ENCODE measurements at regions not wholly inside any gene's neighbourhood (a gene's known extent, or its start where the extent isn't known, plus 50 kb on each side); places are given as distances from the start of the nearest gene placed in this dataset.
"Not testable (repeated sequence)": the region's sequence is repeated elsewhere in the genome, so short reads cannot be mapped to it uniquely, and the experiment has no call there.

DNA sequence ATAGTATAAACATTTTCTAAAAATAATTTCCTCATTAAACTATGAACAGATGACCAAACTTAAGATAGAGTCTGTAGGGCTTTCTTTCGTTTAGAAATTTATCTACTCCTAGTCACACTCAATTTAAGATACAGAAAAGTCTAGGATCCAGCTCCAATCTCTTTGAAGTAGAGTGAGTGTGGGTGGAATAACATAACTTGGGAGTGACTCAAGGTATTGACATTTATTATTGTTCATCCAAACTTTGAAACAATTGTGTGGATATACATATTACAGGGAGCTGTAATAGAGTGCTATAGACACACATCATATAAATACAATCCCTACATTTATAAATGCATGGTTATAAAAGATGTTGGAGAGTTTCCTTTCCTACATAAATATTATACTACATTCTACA, 715.2 kb upstream of the MANEA start:
- no peak for ATAC-seq (ENCODE audit: insufficient read depth, low FRiP score)
- no peak for DNase-seq
- Histone ChIP-seq H3K27ac (ENCODE audit: low read depth in 1 of 2, low read length in 1 of 2) (no peak overlapping the region), H3K9ac (ENCODE audit: insufficient read depth in 1 of 2, low read length in 2 of 2) (no peak overlapping the region), H3K9me3 (ENCODE audit: control insufficient read depth in 4 of 4, insufficient read depth in 3 of 4, low read length in 3 of 4) (no peaks in the 10 kb centered on the region), H3K4me1 (ENCODE audit: control insufficient read depth in 5 of 5, insufficient read depth in 5 of 5, low read length in 5 of 5) (no peaks in the 10 kb centered on the region), H3K4me3 (no peak overlapping the region), H3K36me3 (ENCODE audit: control insufficient read depth in 4 of 4, insufficient read depth in 4 of 4, low read length in 4 of 4) (no peaks in the 10 kb centered on the region), H3K27me3 (ENCODE audit: control insufficient read depth in 3 of 3, insufficient read depth in 3 of 3, low read length in 2 of 3) (no peaks in the 10 kb centered on the region)
- TF ChIP-seq, protein P1, sequence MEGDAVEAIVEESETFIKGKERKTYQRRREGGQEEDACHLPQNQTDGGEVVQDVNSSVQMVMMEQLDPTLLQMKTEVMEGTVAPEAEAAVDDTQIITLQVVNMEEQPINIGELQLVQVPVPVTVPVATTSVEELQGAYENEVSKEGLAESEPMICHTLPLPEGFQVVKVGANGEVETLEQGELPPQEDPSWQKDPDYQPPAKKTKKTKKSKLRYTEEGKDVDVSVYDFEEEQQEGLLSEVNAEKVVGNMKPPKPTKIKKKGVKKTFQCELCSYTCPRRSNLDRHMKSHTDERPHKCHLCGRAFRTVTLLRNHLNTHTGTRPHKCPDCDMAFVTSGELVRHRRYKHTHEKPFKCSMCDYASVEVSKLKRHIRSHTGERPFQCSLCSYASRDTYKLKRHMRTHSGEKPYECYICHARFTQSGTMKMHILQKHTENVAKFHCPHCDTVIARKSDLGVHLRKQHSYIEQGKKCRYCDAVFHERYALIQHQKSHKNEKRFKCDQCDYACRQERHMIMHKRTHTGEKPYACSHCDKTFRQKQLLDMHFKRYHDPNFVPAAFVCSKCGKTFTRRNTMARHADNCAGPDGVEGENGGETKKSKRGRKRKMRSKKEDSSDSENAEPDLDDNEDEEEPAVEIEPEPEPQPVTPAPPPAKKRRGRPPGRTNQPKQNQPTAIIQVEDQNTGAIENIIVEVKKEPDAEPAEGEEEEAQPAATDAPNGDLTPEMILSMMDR (IDR thresholded peaks at IDR 0.05; ENCODE audit: control extremely low read depth, extremely low read depth): no peak
- 45 to 57% methylated on average over 1 of the region's 1 CpG for WGBS, 2 donors

DNA sequence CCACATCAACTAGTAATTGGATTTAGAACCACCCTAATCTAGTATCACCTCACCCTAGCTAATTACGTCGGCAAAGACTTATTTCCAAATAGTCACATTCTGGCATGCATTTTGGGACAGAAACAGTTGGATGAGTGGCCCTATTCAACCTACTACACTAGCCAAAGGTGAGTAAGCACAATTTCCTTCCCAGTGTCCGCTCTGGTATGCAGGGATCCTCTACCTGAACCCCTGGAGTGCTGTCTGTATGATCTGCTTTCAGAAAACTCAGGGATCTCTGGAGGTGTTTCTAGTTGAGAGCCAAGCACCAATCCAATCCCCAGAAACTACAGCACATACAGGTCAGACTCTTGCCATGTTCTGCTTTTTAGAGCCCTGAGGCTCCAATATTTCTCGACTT, 717.4 kb upstream of the MANEA start:
- Histone ChIP-seq H3K4me1 (ENCODE audit: control insufficient read depth in 5 of 5, insufficient read depth in 5 of 5, low read length in 5 of 5) (no peaks in the 10 kb centered on the region), H3K9me3 (ENCODE audit: control insufficient read depth in 4 of 4, insufficient read depth in 3 of 4, low read length in 3 of 4) (no peaks in the 10 kb centered on the region), H3K27me3 (ENCODE audit: control insufficient read depth in 3 of 3, insufficient read depth in 3 of 3, low read length in 2 of 3) (no peaks in the 10 kb centered on the region), H3K27ac (ENCODE audit: low read depth in 1 of 2, low read length in 1 of 2) (no peak overlapping the region), H3K36me3 (ENCODE audit: control insufficient read depth in 4 of 4, insufficient read depth in 4 of 4, low read length in 4 of 4) (no peaks in the 10 kb centered on the region), H3K4me3 (no peak overlapping the region), H3K9ac (ENCODE audit: insufficient read depth in 1 of 2, low read length in 2 of 2) (no peak overlapping the region)
- DNase-seq: no peak
- ATAC-seq (ENCODE audit: insufficient read depth, low FRiP score): no peak
- WGBS, 2 donors: 81% methylated on average over 4 of the region's 4 CpGs
- TF ChIP-seq, protein P1 (IDR thresholded peaks at IDR 0.05; ENCODE audit: control extremely low read depth, extremely low read depth): no peak

DNA sequence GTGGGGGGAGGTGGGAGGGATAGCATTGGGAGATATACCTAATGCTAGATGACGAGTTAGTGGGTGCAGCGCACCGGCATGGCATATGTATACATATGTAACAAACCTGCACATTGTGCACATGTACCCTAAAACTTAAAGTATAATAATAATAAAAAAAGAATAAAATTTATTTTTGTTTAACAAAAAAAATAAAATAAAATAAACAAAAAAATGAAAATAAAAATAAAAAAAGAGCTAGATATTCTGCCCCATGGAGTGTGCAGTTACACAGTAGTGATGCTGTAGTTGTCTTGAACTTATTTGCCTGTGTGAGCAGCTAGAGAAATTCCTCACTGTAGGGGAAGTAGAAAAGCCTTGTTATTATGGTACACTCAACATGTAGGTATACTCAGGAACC, 720.3 kb upstream of the MANEA start:
- ATAC-seq (ENCODE audit: insufficient read depth, low FRiP score); H3K27me3 ChIP-seq (ENCODE audit: control insufficient read depth in 3 of 3, insufficient read depth in 3 of 3, low read length in 2 of 3); H3K4me1 ChIP-seq (ENCODE audit: control insufficient read depth in 5 of 5, insufficient read depth in 5 of 5, low read length in 5 of 5); H3K27ac ChIP-seq (ENCODE audit: low read depth in 1 of 2, low read length in 1 of 2); H3K4me3 ChIP-seq; H3K9me3 ChIP-seq (ENCODE audit: control insufficient read depth in 4 of 4, insufficient read depth in 3 of 4, low read length in 3 of 4); DNase-seq; H3K9ac ChIP-seq (ENCODE audit: insufficient read depth in 1 of 2, low read length in 2 of 2); H3K36me3 ChIP-seq (ENCODE audit: control insufficient read depth in 4 of 4, insufficient read depth in 4 of 4, low read length in 4 of 4): not testable (repeated sequence)
- WGBS, 2 donors: 90 to 98% methylated on average over 3 of the region's 3 CpGs

DNA sequence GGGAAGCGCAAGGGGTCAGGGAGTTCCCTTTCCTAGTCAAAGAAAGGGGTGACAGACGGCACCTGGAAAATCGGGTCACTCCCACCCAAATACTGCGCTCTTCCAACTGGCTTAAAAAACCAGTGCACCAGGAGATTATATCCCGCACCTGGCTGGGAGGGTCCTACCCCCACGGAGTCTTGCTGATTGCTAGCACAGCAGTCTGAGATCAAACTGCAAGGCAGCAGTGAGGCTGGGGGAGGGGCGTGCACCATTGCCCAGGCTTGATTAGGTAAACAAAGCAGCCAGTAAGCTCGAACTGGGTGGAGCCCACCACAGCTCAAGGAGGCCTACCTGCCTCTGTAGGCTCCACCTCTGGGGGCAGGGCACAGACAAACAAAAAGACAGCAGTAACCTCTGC, 726.0 kb upstream of the MANEA start:
- H3K9ac ChIP-seq (ENCODE audit: insufficient read depth in 1 of 2, low read length in 2 of 2); H3K27me3 ChIP-seq (ENCODE audit: control insufficient read depth in 3 of 3, insufficient read depth in 3 of 3, low read length in 2 of 3); H3K36me3 ChIP-seq (ENCODE audit: control insufficient read depth in 4 of 4, insufficient read depth in 4 of 4, low read length in 4 of 4); DNase-seq; H3K9me3 ChIP-seq (ENCODE audit: control insufficient read depth in 4 of 4, insufficient read depth in 3 of 4, low read length in 3 of 4); H3K4me1 ChIP-seq (ENCODE audit: control insufficient read depth in 5 of 5, insufficient read depth in 5 of 5, low read length in 5 of 5); ATAC-seq (ENCODE audit: insufficient read depth, low FRiP score); H3K27ac ChIP-seq (ENCODE audit: low read depth in 1 of 2, low read length in 1 of 2); H3K4me3 ChIP-seq: not testable (repeated sequence)
- 74 to 87% methylated on average over 7 of the region's 8 CpGs for WGBS, 2 donors

DNA sequence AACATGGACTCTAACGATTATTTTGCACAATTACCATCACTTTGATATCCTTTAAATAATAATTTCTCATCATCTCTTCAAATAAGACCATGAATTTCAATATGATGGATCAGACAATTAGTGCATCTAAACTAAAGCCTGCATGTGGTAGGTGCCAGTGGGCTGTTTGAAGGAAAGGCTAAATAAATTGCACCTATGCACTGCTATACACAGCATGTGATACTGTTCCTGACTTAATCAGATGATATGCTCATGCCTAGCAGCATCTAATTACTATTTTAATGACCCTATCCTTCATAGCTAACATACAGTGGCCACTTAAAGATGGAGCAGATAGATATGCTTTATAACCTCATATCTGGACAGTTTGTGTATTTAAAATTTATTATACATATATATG, 731.6 kb upstream of the MANEA start:
- Histone ChIP-seq H3K27ac (ENCODE audit: low read depth in 1 of 2, low read length in 1 of 2) (no peak overlapping the region), H3K9me3 (ENCODE audit: control insufficient read depth in 4 of 4, insufficient read depth in 3 of 4, low read length in 3 of 4) (no peaks in the 10 kb centered on the region), H3K27me3 (ENCODE audit: control insufficient read depth in 3 of 3, insufficient read depth in 3 of 3, low read length in 2 of 3) (no peaks in the 10 kb centered on the region), H3K9ac (ENCODE audit: insufficient read depth in 1 of 2, low read length in 2 of 2) (no peak overlapping the region), H3K36me3 (ENCODE audit: control insufficient read depth in 4 of 4, insufficient read depth in 4 of 4, low read length in 4 of 4) (no peaks in the 10 kb centered on the region), H3K4me1 (ENCODE audit: control insufficient read depth in 5 of 5, insufficient read depth in 5 of 5, low read length in 5 of 5) (no peaks in the 10 kb centered on the region), H3K4me3 (no peak overlapping the region)
- WGBS, 2 donors: 62 to 72% methylated on average over 1 of the region's 1 CpG
- ATAC-seq (ENCODE audit: insufficient read depth, low FRiP score) (no peak), DNase-seq (no peak)
- TF ChIP-seq, protein P1 (IDR thresholded peaks at IDR 0.05; ENCODE audit: control extremely low read depth, extremely low read depth): no peak
